Uterus (tissue), 3 donors: ENCODE measurements at regions not wholly inside any gene's neighbourhood (a gene's known extent, or its start where the extent isn't known, plus 50 kb on each side); places are given as distances from the start of the nearest gene placed in this dataset.
"Not testable (repeated sequence)": the region's sequence is repeated elsewhere in the genome, so short reads cannot be mapped to it uniquely, and the experiment has no call there.

Source experiments
- DNase-seq, 2 donors: peaks; one replicate each; pipeline ENCODE4 v3.0.0-alpha.2; 2019 to 2020
- H3K27ac ChIP-seq, 2 donors: fragments of 200-600 bp; sonication (generic); 1 replicate in 1 of 2; 2 replicates in 1 of 2; pipeline ENCODE4 v1.5.1; 2016 to 2018
- H3K27me3 ChIP-seq, 2 donors: fragments of 200-600 bp; sonication (generic); one replicate each; pipeline ENCODE4 v1.5.1; 2018 to 2019; ENCODE audit warnings: control low read depth in 1 of 2
- H3K36me3 ChIP-seq, 2 donors: fragments of 200-600 bp; sonication (generic); one replicate each; pipeline ENCODE4 v1.5.1; 2019; ENCODE audit warnings: control low read depth in 1 of 2
- H3K4me1 ChIP-seq, 2 donors: fragments of 200-600 bp; sonication (generic); one replicate each; pipeline ENCODE4 v1.5.1; 2018 to 2019; ENCODE audit warnings: control low read depth in 1 of 2
- H3K4me3 ChIP-seq, 2 donors: fragments of 200-600 bp; sonication (generic); 1 replicate in 1 of 2; 2 replicates in 1 of 2; pipeline ENCODE4 v1.5.1; 2018 to 2019; ENCODE audit warnings: mild to moderate bottlenecking in 1 of 2
- H3K9me3 ChIP-seq, 2 donors: fragments of 200-600 bp; sonication (generic); one replicate each; pipeline ENCODE4 v1.5.1; 2019; ENCODE audit warnings: control low read depth in 1 of 2
- POLR2A ChIP-seq, 2 donors: fragments of 450-650 bp; IDR thresholded peaks; one replicate each; pipeline ENCODE4 v1.6.1; 2016; ENCODE audit warnings: antibody characterized with exemption in 2 of 2, mild to moderate bottlenecking in 1 of 2, moderate library complexity in 1 of 2
- intact Hi-C: fragments of 100-400 bp; cut with DNase I; formaldehyde crosslinking; loops from one replicate; pipeline ENCODE4 v1.15.1; 2023; ENCODE audit warnings: low total_unique reads
- TF ChIP-seq, protein P1 (sequence below), 4 experiments: fragments of 200-600 bp in 2 of 4; fragments of 450-650 bp in 2 of 4; sonication (generic) in 2 of 4; IDR thresholded peaks; one replicate each; pipeline ENCODE4 v1.5.1; 2016 to 2019; ENCODE audit warnings: antibody characterized with exemption in 4 of 4, mild to moderate bottlenecking in 2 of 4, moderate library complexity in 1 of 4
- donor health status: DM: yes; HTN: yes; CAD: no.

GRCh38 chr5:62767650-62768049, 189.0 kb downstream of the LRRC70 start:
- no peak overlapping the region for H3K4me3 ChIP-seq
- H3K36me3 ChIP-seq, result no peaks in the 10 kb centered on the region
- no peak for DNase-seq
- H3K4me1 ChIP-seq, result no peaks in the 10 kb centered on the region
- H3K9me3 ChIP-seq, result no peaks in the 10 kb centered on the region
- intact Hi-C loops, result no loop called here
- H3K27me3 ChIP-seq, result no peaks in the 10 kb centered on the region
- no peak for TF ChIP-seq POLR2A (IDR thresholded peaks at IDR 0.05)
- TF ChIP-seq, protein P1, sequence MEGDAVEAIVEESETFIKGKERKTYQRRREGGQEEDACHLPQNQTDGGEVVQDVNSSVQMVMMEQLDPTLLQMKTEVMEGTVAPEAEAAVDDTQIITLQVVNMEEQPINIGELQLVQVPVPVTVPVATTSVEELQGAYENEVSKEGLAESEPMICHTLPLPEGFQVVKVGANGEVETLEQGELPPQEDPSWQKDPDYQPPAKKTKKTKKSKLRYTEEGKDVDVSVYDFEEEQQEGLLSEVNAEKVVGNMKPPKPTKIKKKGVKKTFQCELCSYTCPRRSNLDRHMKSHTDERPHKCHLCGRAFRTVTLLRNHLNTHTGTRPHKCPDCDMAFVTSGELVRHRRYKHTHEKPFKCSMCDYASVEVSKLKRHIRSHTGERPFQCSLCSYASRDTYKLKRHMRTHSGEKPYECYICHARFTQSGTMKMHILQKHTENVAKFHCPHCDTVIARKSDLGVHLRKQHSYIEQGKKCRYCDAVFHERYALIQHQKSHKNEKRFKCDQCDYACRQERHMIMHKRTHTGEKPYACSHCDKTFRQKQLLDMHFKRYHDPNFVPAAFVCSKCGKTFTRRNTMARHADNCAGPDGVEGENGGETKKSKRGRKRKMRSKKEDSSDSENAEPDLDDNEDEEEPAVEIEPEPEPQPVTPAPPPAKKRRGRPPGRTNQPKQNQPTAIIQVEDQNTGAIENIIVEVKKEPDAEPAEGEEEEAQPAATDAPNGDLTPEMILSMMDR (IDR thresholded peaks at IDR 0.05), result no peak
- H3K27ac ChIP-seq, result no peak overlapping the region

DNA sequence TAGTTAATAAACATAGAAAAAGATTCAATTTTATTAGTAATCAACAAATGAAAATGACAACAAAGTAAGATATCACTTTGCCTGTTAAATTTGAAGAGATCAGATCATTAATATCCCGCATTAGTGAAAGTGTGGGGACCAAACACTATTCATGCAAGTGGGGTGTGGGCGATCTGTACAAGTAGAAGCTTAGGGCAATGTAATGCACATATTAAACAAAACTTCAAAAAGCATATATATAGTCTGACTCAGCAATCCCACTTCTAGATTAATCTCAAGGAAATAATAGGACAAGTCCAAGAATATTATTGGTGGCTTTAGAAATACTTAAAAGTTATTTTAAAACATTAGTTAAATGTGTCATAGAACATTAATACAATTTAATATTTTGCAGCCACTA, 188.5 kb downstream of the LRRC70 start:
- TF ChIP-seq, protein P1 (IDR thresholded peaks at IDR 0.05), result no peak
- TF ChIP-seq POLR2A (IDR thresholded peaks at IDR 0.05), result no peak
- no peak for DNase-seq
- no peaks in the 10 kb centered on the region for H3K36me3 ChIP-seq
- H3K4me1 ChIP-seq, result no peaks in the 10 kb centered on the region
- intact Hi-C loops, result no loop called here
- H3K9me3 ChIP-seq, result no peaks in the 10 kb centered on the region
- H3K4me3 ChIP-seq, result no peak overlapping the region
- H3K27me3 ChIP-seq, result no peaks in the 10 kb centered on the region
- H3K27ac ChIP-seq, result no peak overlapping the region

GRCh38 chr5:62762503-62762902, 183.9 kb downstream of the LRRC70 start:
- Histone ChIP-seq H3K27ac (no peak overlapping the region), H3K4me3 (no peak overlapping the region), H3K4me1 (no peaks in the 10 kb centered on the region), H3K27me3 (no peaks in the 10 kb centered on the region), H3K36me3 (no peaks in the 10 kb centered on the region), H3K9me3 (no peaks in the 10 kb centered on the region)
- intact Hi-C loops, result no loop called here
- DNase-seq, result no peak
- TF ChIP-seq POLR2A (IDR thresholded peaks at IDR 0.05), result no peak
- TF ChIP-seq, protein P1 (IDR thresholded peaks at IDR 0.05), result no peak

- H3K36me3 ChIP-seq, H3K4me3 ChIP-seq, DNase-seq, H3K4me1 ChIP-seq, H3K27ac ChIP-seq, H3K9me3 ChIP-seq, intact Hi-C loops, H3K27me3 ChIP-seq: not testable (repeated sequence)
Measured at GRCh38 chr5:62757686-62758085, 179.1 kb downstream of the LRRC70 start.

GRCh38 chr5:62752998-62753367, 174.4 kb downstream of the LRRC70 start:
- H3K27me3 ChIP-seq, H3K4me1 ChIP-seq, intact Hi-C loops, H3K4me3 ChIP-seq, DNase-seq, H3K9me3 ChIP-seq, H3K36me3 ChIP-seq, H3K27ac ChIP-seq: not testable (repeated sequence)

DNA sequence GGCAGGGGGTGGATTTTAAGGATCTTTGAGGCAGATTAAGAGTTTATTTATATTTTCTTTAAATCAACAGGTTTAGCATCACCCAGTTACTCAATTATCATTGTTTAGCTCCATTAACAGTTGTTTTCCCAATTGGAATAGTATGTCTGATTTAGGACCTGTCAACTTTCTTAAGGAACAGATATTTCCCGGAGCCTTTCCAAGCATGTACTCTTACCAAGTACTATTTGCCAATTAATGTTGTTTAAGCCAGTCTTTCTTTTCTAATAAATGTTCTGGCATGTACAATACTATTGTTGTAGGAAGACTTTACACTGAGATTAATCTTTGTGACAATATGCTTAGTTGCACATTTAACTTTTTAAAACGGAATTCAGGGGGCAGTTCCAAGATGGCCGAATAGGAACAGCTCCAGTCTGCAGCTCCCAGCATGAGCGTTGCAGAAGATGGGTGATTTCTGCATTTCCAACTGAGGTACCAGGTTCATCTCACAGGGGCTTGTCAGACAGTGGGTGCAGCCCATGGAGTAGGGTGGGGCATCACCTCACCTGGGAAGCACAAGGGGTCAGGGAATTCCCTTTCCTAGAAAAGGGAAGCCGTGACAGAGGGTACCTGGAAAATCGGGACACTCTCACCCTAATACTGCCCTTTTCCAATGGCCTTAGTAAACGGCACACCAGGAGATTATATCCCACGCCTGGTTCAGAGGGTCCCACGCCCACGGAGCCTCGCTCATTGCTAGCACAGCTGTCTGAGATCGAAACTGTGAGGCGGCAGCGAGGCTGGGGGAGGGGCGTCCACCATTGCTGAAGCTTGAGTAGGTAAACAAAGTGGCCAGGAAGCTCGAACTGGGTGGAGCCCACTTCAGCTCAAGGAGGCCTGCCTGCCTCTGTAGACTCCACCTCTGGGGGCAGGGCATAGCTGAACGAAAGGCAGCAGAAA, 173.7 kb downstream of the LRRC70 start:
- H3K9me3 ChIP-seq, H3K36me3 ChIP-seq, intact Hi-C loops: not testable (repeated sequence)

More for the DNA sequence above, 173.7 kb downstream of the LRRC70 start:
- not testable (repeated sequence) for H3K4me1 ChIP-seq, H3K27me3 ChIP-seq, H3K4me3 ChIP-seq, DNase-seq, H3K27ac ChIP-seq
